DOHH2 (cell line): ENCODE measurements at regions not wholly inside any gene's neighbourhood (a gene's known extent, or its start where the extent isn't known, plus 50 kb on each side); places are given as distances from the start of the nearest gene placed in this dataset.
"Not testable (repeated sequence)": the region's sequence is repeated elsewhere in the genome, so short reads cannot be mapped to it uniquely, and the experiment has no call there.

Experiments
- H3F3A ChIP-seq: fragments of 200-600 bp; sonication (generic), shearing (Covaris generic); 2 replicates; pipeline ENCODE4 v1.6.0; 2016; ENCODE audit warnings: antibody characterized with exemption, mild to moderate bottlenecking; ENCODE audit not compliant: control insufficient read depth, insufficient read depth
- H3K27ac ChIP-seq: fragments of 200-600 bp; sonication (generic); 2 replicates; pipeline ENCODE4 v1.5.1; 2014; ENCODE audit warnings: low read depth, mild to moderate bottlenecking, low read length, moderate library complexity
- H3K27me3 ChIP-seq: fragments of 200-600 bp; sonication (generic); 2 replicates; pipeline ENCODE4 v1.6.1; 2014; ENCODE audit warnings: mild to moderate bottlenecking, low read length, mixed read lengths; ENCODE audit not compliant: control insufficient read depth
- H3K36me3 ChIP-seq: fragments of 200-600 bp; sonication (generic); 2 replicates; pipeline ENCODE4 v1.6.1; 2014; ENCODE audit warnings: mild to moderate bottlenecking, low read length, moderate library complexity, mixed read lengths; ENCODE audit not compliant: control insufficient read depth
- H3K4me1 ChIP-seq: fragments of 200-600 bp; sonication (generic); 2 replicates; pipeline ENCODE4 v1.6.1; 2014; ENCODE audit warnings: mild to moderate bottlenecking, low read length, mixed read lengths; ENCODE audit not compliant: control insufficient read depth
- H3K4me2 ChIP-seq: fragments of 200-600 bp; sonication (generic); 2 replicates; pipeline ENCODE4 v1.6.0; 2014; ENCODE audit warnings: mild to moderate bottlenecking, low read length, moderate library complexity
- H3K4me3 ChIP-seq: fragments of 200-600 bp; sonication (generic); 2 replicates; pipeline ENCODE4 v1.5.1; 2014; ENCODE audit warnings: mild to moderate bottlenecking, low read length, mixed read lengths
- H3K79me2 ChIP-seq: fragments of 200-600 bp; sonication (generic); 2 replicates; pipeline ENCODE4 v1.6.1; 2014; ENCODE audit warnings: mild to moderate bottlenecking, low read length, mixed read lengths; ENCODE audit not compliant: control insufficient read depth
- H3K9me2 ChIP-seq: fragments of 200-600 bp; sonication (generic); replicated peaks from 2 replicates; pipeline ENCODE4 v1.6.1; 2014; ENCODE audit warnings: mild to moderate bottlenecking, low read length, mixed read lengths; ENCODE audit not compliant: control insufficient read depth
- H3K9me3 ChIP-seq: fragments of 200-600 bp; sonication (generic); 2 replicates; pipeline ENCODE4 v1.6.1; 2014; ENCODE audit warnings: antibody characterized with exemption, low read length, mixed read lengths; ENCODE audit not compliant: control insufficient read depth, insufficient read depth
- H4K20me1 ChIP-seq: fragments of 200-600 bp; sonication (generic); 2 replicates; pipeline ENCODE4 v1.6.0; 2014; ENCODE audit warnings: low read depth, mild to moderate bottlenecking, antibody characterized with exemption, low read length, moderate library complexity; ENCODE audit not compliant: control insufficient read depth, insufficient read depth
- CTCF ChIP-seq: fragments of 200-600 bp; sonication (generic); IDR thresholded peaks from one replicate; pipeline ENCODE4 v1.5.1; 2014; ENCODE audit warnings: antibody characterized with exemption, mild to moderate bottlenecking, low read depth, low read length; ENCODE audit not compliant: poor library complexity, severe bottlenecking
- EZH2phosphoT487 ChIP-seq: fragments of 200-600 bp; sonication (generic); IDR thresholded peaks from 2 replicates; pipeline ENCODE4 v1.6.1; 2017; ENCODE audit warnings: borderline replicate concordance, mild to moderate bottlenecking, antibody characterized with exemption, low read length, moderate library complexity, mixed read lengths

GRCh38 chr3:77726517-77726916 is 686.6 kb downstream of the ROBO2 start:
- no peaks in the 10 kb centered on the region for H3K9me2 ChIP-seq
- no peaks in the 10 kb centered on the region for H3K4me1 ChIP-seq
- H3F3A ChIP-seq, result no peaks in the 10 kb centered on the region
- no peak overlapping the region for H3K27ac ChIP-seq
- no peaks in the 10 kb centered on the region for H3K27me3 ChIP-seq
- no peak overlapping the region for H3K4me2 ChIP-seq
- H3K36me3 ChIP-seq, result no peaks in the 10 kb centered on the region
- no peak overlapping the region for H3K4me3 ChIP-seq
- H3K9me3 ChIP-seq, result no peaks in the 10 kb centered on the region
- no peaks in the 10 kb centered on the region for H3K79me2 ChIP-seq
- TF ChIP-seq EZH2phosphoT487 (no peak), CTCF (no peak)
- H4K20me1 ChIP-seq, result no peaks in the 10 kb centered on the region

GRCh38 chr3:77746048-77746447 is 706.1 kb downstream of the ROBO2 start:
- H3K9me2 ChIP-seq, result no peaks in the 10 kb centered on the region
- no peak for TF ChIP-seq CTCF
- no peak for TF ChIP-seq EZH2phosphoT487
- no peak overlapping the region for H3K4me3 ChIP-seq
- no peaks in the 10 kb centered on the region for H3K9me3 ChIP-seq
- no peaks in the 10 kb centered on the region for H3K79me2 ChIP-seq
- H3K36me3 ChIP-seq, result no peaks in the 10 kb centered on the region
- no peak overlapping the region for H3K4me2 ChIP-seq
- no peaks in the 10 kb centered on the region for H3F3A ChIP-seq
- no peaks in the 10 kb centered on the region for H3K4me1 ChIP-seq
- no peaks in the 10 kb centered on the region for H3K27me3 ChIP-seq
- H3K27ac ChIP-seq, result no peak overlapping the region
- no peaks in the 10 kb centered on the region for H4K20me1 ChIP-seq

GRCh38 chr3:77746892-77747291 is 707.0 kb downstream of the ROBO2 start:
- no peaks in the 10 kb centered on the region for H4K20me1 ChIP-seq
- no peaks in the 10 kb centered on the region for H3F3A ChIP-seq
- no peaks in the 10 kb centered on the region for H3K27me3 ChIP-seq
- H3K4me2 ChIP-seq, result no peak overlapping the region
- H3K79me2 ChIP-seq, result no peaks in the 10 kb centered on the region
- no peaks in the 10 kb centered on the region for H3K36me3 ChIP-seq
- H3K4me1 ChIP-seq, result no peaks in the 10 kb centered on the region
- no peaks in the 10 kb centered on the region for H3K9me3 ChIP-seq
- no peaks in the 10 kb centered on the region for H3K9me2 ChIP-seq
- no peak overlapping the region for H3K4me3 ChIP-seq
- no peak for TF ChIP-seq CTCF
- no peak overlapping the region for H3K27ac ChIP-seq

- not testable (repeated sequence) for H4K20me1 ChIP-seq, H3K4me1 ChIP-seq, H3K27ac ChIP-seq, H3K9me2 ChIP-seq, H3F3A ChIP-seq, H3K79me2 ChIP-seq, H3K9me3 ChIP-seq, H3K27me3 ChIP-seq, H3K36me3 ChIP-seq, H3K4me2 ChIP-seq, H3K4me3 ChIP-seq
Observed at GRCh38 chr3:77756397-77756975, 716.6 kb downstream of the ROBO2 start.
